SK-N-SH (cell line): ENCODE measurements at regions not wholly inside any gene's neighbourhood (a gene's known extent, or its start where the extent isn't known, plus 50 kb on each side); places are given as distances from the start of the nearest gene placed in this dataset.

Experiments
- EP300 ChIP-seq, 2 experiments: IDR thresholded peaks; 2 replicates each; pipeline versions ENCODE4 v1.4.0 to v1.6.1; 2012; ENCODE audit warnings: borderline replicate concordance in 1 of 2, low read depth in 1 of 2, low read length in 1 of 2
- EZH2phosphoT487 ChIP-seq: fragments of 200-600 bp; sonication (generic); IDR thresholded peaks from 2 replicates; pipeline ENCODE4 v1.6.1; 2017; ENCODE audit warnings: low read depth, mixed run types, mild to moderate bottlenecking, antibody characterized with exemption, moderate library complexity, borderline replicate concordance
- FOSL2 ChIP-seq: IDR thresholded peaks from 2 replicates; pipeline ENCODE4 v1.4.0; 2012; ENCODE audit warnings: low read depth, mild to moderate bottlenecking, moderate library complexity, borderline replicate concordance
- JUND ChIP-seq: IDR thresholded peaks from 2 replicates; pipeline ENCODE4 v1.4.0; 2012
- NFIC ChIP-seq: IDR thresholded peaks from 2 replicates; pipeline ENCODE4 v1.4.0; 2012; ENCODE audit warnings: borderline replicate concordance
- NRF1 ChIP-seq: IDR thresholded peaks from 2 replicates; pipeline ENCODE4 v1.6.1; 2012; ENCODE audit warnings: low read depth, mild to moderate bottlenecking, low read length
- POLR2AphosphoS5 ChIP-seq: IDR thresholded peaks from 2 replicates; pipeline ENCODE4 v1.6.1; 2012; ENCODE audit warnings: low read depth, low read length
- RAD21 ChIP-seq: IDR thresholded peaks from 2 replicates; pipeline ENCODE4 v1.6.1; 2012; ENCODE audit warnings: mild to moderate bottlenecking, low read length
- RFX5 ChIP-seq: IDR thresholded peaks from 2 replicates; pipeline ENCODE4 v1.6.1; 2012; ENCODE audit warnings: mild to moderate bottlenecking, improper control_type of control experiment, low read length
- TAF1 ChIP-seq: IDR thresholded peaks from 2 replicates; pipeline ENCODE4 v1.6.1; 2012; ENCODE audit warnings: low read depth, mild to moderate bottlenecking, low read length, moderate library complexity, borderline replicate concordance
- TEAD4 ChIP-seq: IDR thresholded peaks from 2 replicates; pipeline ENCODE4 v1.4.0; 2012; ENCODE audit warnings: mild to moderate bottlenecking, borderline replicate concordance; ENCODE audit not compliant: insufficient read depth
- TF ChIP-seq, protein P1 (sequence below): fragments of 200-600 bp; sonication (generic); IDR thresholded peaks from 2 replicates; pipeline ENCODE4 v1.6.1; 2017; ENCODE audit warnings: antibody characterized with exemption, mild to moderate bottlenecking, moderate library complexity
- TF ChIP-seq, protein P2 (sequence below): IDR thresholded peaks from 2 replicates; pipeline ENCODE4 v1.6.1; 2012; ENCODE audit warnings: mild to moderate bottlenecking, low read depth, low read length, moderate library complexity

DNA sequence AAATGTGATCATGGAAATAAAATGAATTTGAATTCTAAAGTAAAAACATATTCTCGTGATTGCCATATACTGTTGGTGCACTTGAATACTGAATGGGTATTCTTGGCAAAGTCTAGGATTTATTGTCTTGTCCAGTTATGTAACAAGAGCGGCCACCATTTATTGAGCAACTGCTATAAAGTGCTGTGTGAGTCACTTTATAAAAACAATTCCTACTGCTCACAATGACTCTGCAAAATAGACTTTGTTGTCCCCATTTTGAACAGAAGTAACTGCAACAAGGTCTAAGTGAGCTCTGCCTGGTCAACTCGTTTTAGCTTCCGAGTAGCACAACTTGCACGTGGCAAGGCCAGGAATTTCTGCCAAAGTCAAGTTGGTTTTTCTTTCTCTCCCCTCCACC is 995.6 kb upstream of the FANCL start:
- no peak for TF ChIP-seq EP300 (IDR thresholded peaks at IDR 0.05; ENCODE audit: borderline replicate concordance in 1 of 2, low read depth in 1 of 2, low read length in 1 of 2)
- TF ChIP-seq, protein P1, sequence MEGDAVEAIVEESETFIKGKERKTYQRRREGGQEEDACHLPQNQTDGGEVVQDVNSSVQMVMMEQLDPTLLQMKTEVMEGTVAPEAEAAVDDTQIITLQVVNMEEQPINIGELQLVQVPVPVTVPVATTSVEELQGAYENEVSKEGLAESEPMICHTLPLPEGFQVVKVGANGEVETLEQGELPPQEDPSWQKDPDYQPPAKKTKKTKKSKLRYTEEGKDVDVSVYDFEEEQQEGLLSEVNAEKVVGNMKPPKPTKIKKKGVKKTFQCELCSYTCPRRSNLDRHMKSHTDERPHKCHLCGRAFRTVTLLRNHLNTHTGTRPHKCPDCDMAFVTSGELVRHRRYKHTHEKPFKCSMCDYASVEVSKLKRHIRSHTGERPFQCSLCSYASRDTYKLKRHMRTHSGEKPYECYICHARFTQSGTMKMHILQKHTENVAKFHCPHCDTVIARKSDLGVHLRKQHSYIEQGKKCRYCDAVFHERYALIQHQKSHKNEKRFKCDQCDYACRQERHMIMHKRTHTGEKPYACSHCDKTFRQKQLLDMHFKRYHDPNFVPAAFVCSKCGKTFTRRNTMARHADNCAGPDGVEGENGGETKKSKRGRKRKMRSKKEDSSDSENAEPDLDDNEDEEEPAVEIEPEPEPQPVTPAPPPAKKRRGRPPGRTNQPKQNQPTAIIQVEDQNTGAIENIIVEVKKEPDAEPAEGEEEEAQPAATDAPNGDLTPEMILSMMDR = no peak
- no peak for TF ChIP-seq RFX5
- no peak for TF ChIP-seq JUND
- TF ChIP-seq NRF1 = no peak
- TF ChIP-seq POLR2AphosphoS5 = no peak
- TF ChIP-seq RAD21 = no peak
- TF ChIP-seq EZH2phosphoT487 = no peak
- TF ChIP-seq, protein P2, sequence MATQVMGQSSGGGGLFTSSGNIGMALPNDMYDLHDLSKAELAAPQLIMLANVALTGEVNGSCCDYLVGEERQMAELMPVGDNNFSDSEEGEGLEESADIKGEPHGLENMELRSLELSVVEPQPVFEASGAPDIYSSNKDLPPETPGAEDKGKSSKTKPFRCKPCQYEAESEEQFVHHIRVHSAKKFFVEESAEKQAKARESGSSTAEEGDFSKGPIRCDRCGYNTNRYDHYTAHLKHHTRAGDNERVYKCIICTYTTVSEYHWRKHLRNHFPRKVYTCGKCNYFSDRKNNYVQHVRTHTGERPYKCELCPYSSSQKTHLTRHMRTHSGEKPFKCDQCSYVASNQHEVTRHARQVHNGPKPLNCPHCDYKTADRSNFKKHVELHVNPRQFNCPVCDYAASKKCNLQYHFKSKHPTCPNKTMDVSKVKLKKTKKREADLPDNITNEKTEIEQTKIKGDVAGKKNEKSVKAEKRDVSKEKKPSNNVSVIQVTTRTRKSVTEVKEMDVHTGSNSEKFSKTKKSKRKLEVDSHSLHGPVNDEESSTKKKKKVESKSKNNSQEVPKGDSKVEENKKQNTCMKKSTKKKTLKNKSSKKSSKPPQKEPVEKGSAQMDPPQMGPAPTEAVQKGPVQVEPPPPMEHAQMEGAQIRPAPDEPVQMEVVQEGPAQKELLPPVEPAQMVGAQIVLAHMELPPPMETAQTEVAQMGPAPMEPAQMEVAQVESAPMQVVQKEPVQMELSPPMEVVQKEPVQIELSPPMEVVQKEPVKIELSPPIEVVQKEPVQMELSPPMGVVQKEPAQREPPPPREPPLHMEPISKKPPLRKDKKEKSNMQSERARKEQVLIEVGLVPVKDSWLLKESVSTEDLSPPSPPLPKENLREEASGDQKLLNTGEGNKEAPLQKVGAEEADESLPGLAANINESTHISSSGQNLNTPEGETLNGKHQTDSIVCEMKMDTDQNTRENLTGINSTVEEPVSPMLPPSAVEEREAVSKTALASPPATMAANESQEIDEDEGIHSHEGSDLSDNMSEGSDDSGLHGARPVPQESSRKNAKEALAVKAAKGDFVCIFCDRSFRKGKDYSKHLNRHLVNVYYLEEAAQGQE = no peak
- TF ChIP-seq TAF1 = no peak
- no peak for TF ChIP-seq NFIC
- TF ChIP-seq TEAD4 = no peak
- no peak for TF ChIP-seq FOSL2
